K562 (cell line): ENCODE measurements at regions not wholly inside any gene's neighbourhood (a gene's known extent, or its start where the extent isn't known, plus 50 kb on each side); places are given as distances from the start of the nearest gene placed in this dataset.

Experiments used
- EP300 ChIP-seq: IDR thresholded peaks from 2 replicates; pipeline ENCODE4 v1.6.1; 2012; ENCODE audit warnings: low read length, improper control_type of control experiment
- ETV6 ChIP-seq, 3 experiments: fragments of 150-350 bp in 1 of 3; sonication (generic) in 1 of 3; formaldehyde crosslinking in 1 of 3; IDR thresholded peaks; 2 replicates each; pipeline versions ENCODE4 v1.6.1 to v1.8.0; 2014 to 2022; ENCODE audit warnings: borderline replicate concordance in 2 of 3, low read depth in 2 of 3, antibody characterized with exemption in 1 of 3, low read length in 1 of 3, mild to moderate bottlenecking in 1 of 3, missing genetic modification reagents in 1 of 3
- EZH2 ChIP-seq: IDR thresholded peaks from 2 replicates; pipeline ENCODE4 v1.6.1; 2012; ENCODE audit warnings: low read depth, mild to moderate bottlenecking, inconsistent platforms, low read length, borderline replicate concordance
- NCOR1 ChIP-seq: fragments of 450-650 bp; IDR thresholded peaks from 2 replicates; pipeline ENCODE4 v1.6.1; 2016; ENCODE audit warnings: mild to moderate bottlenecking, moderate library complexity
- NR2C2 ChIP-seq, 2 experiments: fragments of 200-800 bp in 1 of 2; sonication (Bioruptor generic) in 1 of 2; sonication (generic) in 1 of 2; formaldehyde crosslinking in 1 of 2; IDR thresholded peaks; 2 replicates each; pipeline versions ENCODE4 v1.6.1 to v1.8.0; 2016 to 2022; ENCODE audit warnings: mild to moderate bottlenecking in 1 of 2, missing compliant biosample characterization in 1 of 2, missing genetic modification characterization in 1 of 2, missing genetic modification reagents in 1 of 2
- PRPF4 ChIP-seq: fragments of 200-400 bp; formaldehyde crosslinking; IDR thresholded peaks from one replicate; pipeline ENCODE4 v1.6.1; 2017; ENCODE audit warnings: low read length, low read depth, mild to moderate bottlenecking; ENCODE audit not compliant: insufficient read depth, poor library complexity, severe bottlenecking
- TEAD4 ChIP-seq, 2 experiments: sonication (generic) in 1 of 2; formaldehyde crosslinking in 1 of 2; IDR thresholded peaks; 2 replicates each; pipeline versions ENCODE4 v1.6.1 to v1.8.0; 2012 to 2022; ENCODE audit warnings: borderline replicate concordance in 1 of 2, inconsistent platforms in 1 of 2, low read length in 1 of 2, mild to moderate bottlenecking in 1 of 2, missing genetic modification reagents in 1 of 2
- ZNF146 ChIP-seq: IDR thresholded peaks from one replicate; pipeline ENCODE4 v1.6.1; 2018; ENCODE audit warnings: missing compliant biosample characterization; ENCODE audit not compliant: unreplicated experiment
- ZNF778 ChIP-seq: fragments of 450-650 bp; formaldehyde crosslinking; IDR thresholded peaks from 2 replicates; pipeline ENCODE4 v1.4.0; 2020; ENCODE audit warnings: mild to moderate bottlenecking, moderate library complexity
- TF ChIP-seq, protein P1 (sequence below): fragments of 450-650 bp; conservative IDR thresholded peaks from 2 replicates; pipeline ENCODE4 v1.6.1; 2016; ENCODE audit warnings: missing genetic modification characterization, low read depth, mild to moderate bottlenecking, missing compliant biosample characterization, moderate library complexity
- TF ChIP-seq, protein P2 (sequence below): fragments of 450-650 bp; formaldehyde crosslinking; IDR thresholded peaks from 2 replicates; pipeline ENCODE4 v1.4.0; 2022; ENCODE audit warnings: mild to moderate bottlenecking, moderate library complexity
- TF ChIP-seq, protein P3 (sequence below), 3 experiments: IDR thresholded peaks in 2 of 3; conservative IDR thresholded peaks in 1 of 3; 2 replicates each; pipeline ENCODE4 v1.5.1; 2011 to 2012; ENCODE audit warnings: low read length in 3 of 3, mild to moderate bottlenecking in 3 of 3, control low read depth in 2 of 3, improper control_type of control experiment in 1 of 3, inconsistent platforms in 1 of 3, low read depth in 1 of 3, mixed read lengths in 1 of 3, moderate library complexity in 1 of 3; ENCODE audit not compliant: insufficient read depth in 2 of 3

DNA sequence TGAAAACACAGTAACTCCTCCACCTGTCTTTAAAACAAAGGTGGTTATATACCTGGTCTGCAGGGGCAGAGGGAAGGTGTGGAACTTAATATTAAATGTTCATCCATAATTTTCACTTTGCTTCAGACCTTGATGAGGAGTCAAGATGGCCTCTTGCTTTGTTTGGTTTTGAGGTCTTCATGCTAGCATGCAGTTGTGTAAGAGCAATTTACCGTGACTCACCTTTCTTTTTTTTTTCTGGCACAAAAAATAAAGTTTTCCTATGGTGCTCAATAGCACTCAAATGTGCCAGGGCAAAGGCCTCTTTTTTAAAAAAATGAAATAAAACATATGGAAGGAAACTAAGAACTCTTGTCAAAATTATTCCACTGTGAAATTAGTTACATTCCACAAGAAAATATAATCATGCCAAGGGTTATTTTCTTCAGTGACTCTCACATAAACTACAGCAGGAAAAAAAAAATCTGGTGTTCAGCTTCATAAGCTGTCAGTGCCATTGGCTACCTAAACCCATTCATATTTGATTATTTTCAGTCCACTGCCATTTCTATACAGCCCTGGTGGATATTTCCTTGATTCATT is 128.2 kb downstream of the SLC7A11 start:
- TF ChIP-seq ETV6 (IDR thresholded peaks at IDR 0.05; ENCODE audit: borderline replicate concordance in 1 of 2, low read depth in 2 of 2, low read length in 1 of 2) (no peak), ETV6 (CRISPR knock-in tag; IDR thresholded peaks at IDR 0.05; ENCODE audit: borderline replicate concordance) (no peak), ZNF778 (CRISPR knock-in tag) (no peak), TEAD4 (IDR thresholded peaks at IDR 0.05; ENCODE audit: low read length) (no peak), TEAD4 (CRISPR knock-in tag; IDR thresholded peaks at IDR 0.05; ENCODE audit: borderline replicate concordance) (no peak), ZNF146 (CRISPR knock-in tag) (no peak), NCOR1 (no peak), NR2C2 (CRISPR knock-in tag; IDR thresholded peaks at IDR 0.05) (no peak), NR2C2 (tag; IDR thresholded peaks at IDR 0.05) (no peak), EZH2 (no peak), PRPF4 (no peak), EP300 (no peak)
- TF ChIP-seq, protein P1, sequence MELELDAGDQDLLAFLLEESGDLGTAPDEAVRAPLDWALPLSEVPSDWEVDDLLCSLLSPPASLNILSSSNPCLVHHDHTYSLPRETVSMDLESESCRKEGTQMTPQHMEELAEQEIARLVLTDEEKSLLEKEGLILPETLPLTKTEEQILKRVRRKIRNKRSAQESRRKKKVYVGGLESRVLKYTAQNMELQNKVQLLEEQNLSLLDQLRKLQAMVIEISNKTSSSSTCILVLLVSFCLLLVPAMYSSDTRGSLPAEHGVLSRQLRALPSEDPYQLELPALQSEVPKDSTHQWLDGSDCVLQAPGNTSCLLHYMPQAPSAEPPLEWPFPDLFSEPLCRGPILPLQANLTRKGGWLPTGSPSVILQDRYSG (tag): no peak
- TF ChIP-seq, protein P2, sequence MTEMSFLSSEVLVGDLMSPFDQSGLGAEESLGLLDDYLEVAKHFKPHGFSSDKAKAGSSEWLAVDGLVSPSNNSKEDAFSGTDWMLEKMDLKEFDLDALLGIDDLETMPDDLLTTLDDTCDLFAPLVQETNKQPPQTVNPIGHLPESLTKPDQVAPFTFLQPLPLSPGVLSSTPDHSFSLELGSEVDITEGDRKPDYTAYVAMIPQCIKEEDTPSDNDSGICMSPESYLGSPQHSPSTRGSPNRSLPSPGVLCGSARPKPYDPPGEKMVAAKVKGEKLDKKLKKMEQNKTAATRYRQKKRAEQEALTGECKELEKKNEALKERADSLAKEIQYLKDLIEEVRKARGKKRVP (CRISPR knock-in tag): no peak
- TF ChIP-seq, protein P3, sequence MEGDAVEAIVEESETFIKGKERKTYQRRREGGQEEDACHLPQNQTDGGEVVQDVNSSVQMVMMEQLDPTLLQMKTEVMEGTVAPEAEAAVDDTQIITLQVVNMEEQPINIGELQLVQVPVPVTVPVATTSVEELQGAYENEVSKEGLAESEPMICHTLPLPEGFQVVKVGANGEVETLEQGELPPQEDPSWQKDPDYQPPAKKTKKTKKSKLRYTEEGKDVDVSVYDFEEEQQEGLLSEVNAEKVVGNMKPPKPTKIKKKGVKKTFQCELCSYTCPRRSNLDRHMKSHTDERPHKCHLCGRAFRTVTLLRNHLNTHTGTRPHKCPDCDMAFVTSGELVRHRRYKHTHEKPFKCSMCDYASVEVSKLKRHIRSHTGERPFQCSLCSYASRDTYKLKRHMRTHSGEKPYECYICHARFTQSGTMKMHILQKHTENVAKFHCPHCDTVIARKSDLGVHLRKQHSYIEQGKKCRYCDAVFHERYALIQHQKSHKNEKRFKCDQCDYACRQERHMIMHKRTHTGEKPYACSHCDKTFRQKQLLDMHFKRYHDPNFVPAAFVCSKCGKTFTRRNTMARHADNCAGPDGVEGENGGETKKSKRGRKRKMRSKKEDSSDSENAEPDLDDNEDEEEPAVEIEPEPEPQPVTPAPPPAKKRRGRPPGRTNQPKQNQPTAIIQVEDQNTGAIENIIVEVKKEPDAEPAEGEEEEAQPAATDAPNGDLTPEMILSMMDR (IDR thresholded peaks at IDR 0.05 in 2 of 3, conservative IDR thresholded peaks at IDR 0.05 in 1 of 3; ENCODE audit: insufficient read depth in 2 of 3, low read depth in 1 of 3, low read length in 3 of 3): no peak
